ENCODE measurements at regions not wholly inside any gene's neighbourhood (a gene's known extent, or its start where the extent isn't known, plus 50 kb on each side); places are given as distances from the start of the nearest gene placed in this dataset.

DNA sequence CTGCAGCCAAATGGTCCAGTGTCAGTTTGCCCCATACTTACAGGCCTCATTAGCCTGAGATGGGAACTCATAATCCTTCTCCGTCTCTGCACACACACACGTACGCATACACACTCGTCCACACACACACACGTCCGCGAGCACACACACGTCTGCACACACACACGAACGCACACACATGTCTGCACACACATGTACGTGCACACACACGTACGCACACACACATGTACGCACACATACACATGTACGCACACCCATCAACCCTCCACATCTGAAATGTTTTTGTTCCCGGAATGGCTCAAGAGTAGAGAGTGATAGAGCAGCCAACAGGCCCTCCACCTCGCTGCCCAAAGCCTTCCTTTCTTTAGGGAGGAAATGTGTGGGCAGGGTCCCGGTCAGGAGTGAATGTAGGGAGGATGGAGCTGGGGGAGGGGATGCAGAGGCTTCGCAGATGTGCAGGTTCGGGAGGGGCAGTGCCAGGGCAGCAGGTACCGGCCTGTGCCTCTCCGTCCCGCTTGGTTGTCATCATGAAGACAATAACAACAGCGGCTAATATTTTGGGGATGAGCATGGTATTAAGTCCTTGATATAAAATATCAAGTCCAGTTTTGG is 52.7 kb downstream of the PTGR3 start:
- Histone ChIP-seq H3K4me2 (ENCODE audit: unreplicated experiment) (no peak overlapping the region), H4K20me1 (ENCODE audit: insufficient read depth) (no peaks in the 10 kb centered on the region), H3K9ac (no peak overlapping the region), H3K4me3 (no peak overlapping the region), H3K27ac (no peak overlapping the region), H3K79me2 (ENCODE audit: insufficient read depth) (no peaks in the 10 kb centered on the region), H3K36me3 (ENCODE audit: low read depth) (no peaks in the 10 kb centered on the region), H3F3A (ENCODE audit: insufficient read depth) (no peaks in the 10 kb centered on the region), H2AFZ (no peak overlapping the region), H3K9me3 (ENCODE audit: low read depth) (no peaks in the 10 kb centered on the region), H3K27me3 (replicated peaks; ENCODE audit: insufficient read depth) (peaks cover 18% of the 10 kb centered on the region), H3K9me2 (ENCODE audit: insufficient read depth) (no peaks in the 10 kb centered on the region), H3K4me1 (ENCODE audit: insufficient read depth) (no peaks in the 10 kb centered on the region)
- 84 to 86% methylated on average over 24 of the region's 24 CpGs for WGBS, 2 experiments (ENCODE audit: low coverage in 1 of 2, low lambda C conversion rate in 2 of 2, missing lambda C conversion rate in 2 of 2)
- DNase-seq, result no peak
- in situ Hi-C loops (cut with MboI), result no loop called here
- no peak for TF ChIP-seq EZH2 (IDR thresholded peaks at IDR 0.05; ENCODE audit: insufficient read depth, poor library complexity, severe bottlenecking)
- no peak for TF ChIP-seq EZH2phosphoT487 (IDR thresholded peaks at IDR 0.05; ENCODE audit: insufficient read depth, low read depth)

DNA sequence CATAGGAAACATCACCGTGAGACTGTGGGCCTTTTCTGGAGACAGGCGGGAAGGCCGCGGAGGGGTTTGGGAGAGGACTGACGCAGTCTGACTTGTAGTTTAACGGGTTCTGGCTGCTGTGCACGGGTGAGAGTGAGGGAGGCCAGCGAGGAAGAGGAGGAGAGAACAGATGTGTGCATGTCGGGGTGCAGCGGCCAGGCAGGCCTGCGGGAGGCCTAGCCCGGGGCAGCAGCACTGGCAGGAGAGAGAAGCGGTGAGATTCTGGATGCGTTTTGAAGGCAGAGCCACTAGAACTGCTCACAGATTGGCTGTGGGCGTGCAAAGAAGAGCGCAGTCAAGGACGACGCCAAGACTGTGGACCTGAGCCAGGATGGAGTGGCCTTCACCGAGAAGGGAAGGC is 53.9 kb downstream of the PTGR3 start:
- Histone ChIP-seq H4K20me1 (ENCODE audit: insufficient read depth) (no peaks in the 10 kb centered on the region), H3K9ac (no peak overlapping the region), H3K9me2 (ENCODE audit: insufficient read depth) (no peaks in the 10 kb centered on the region), H3K27me3 (replicated peaks; ENCODE audit: insufficient read depth) (peaks cover 5% of the 10 kb centered on the region), H3K27ac (no peak overlapping the region), H3K4me1 (ENCODE audit: insufficient read depth) (no peaks in the 10 kb centered on the region), H2AFZ (no peak overlapping the region), H3K4me2 (ENCODE audit: unreplicated experiment) (no peak overlapping the region), H3K9me3 (ENCODE audit: low read depth) (no peaks in the 10 kb centered on the region), H3K4me3 (no peak overlapping the region), H3K36me3 (ENCODE audit: low read depth) (no peaks in the 10 kb centered on the region), H3K79me2 (ENCODE audit: insufficient read depth) (no peaks in the 10 kb centered on the region), H3F3A (ENCODE audit: insufficient read depth) (no peaks in the 10 kb centered on the region)
- no peak for TF ChIP-seq EZH2phosphoT487 (IDR thresholded peaks at IDR 0.05; ENCODE audit: insufficient read depth, low read depth)
- TF ChIP-seq EZH2 (IDR thresholded peaks at IDR 0.05; ENCODE audit: insufficient read depth, poor library complexity, severe bottlenecking), result no peak
- DNase-seq, result no peak
- in situ Hi-C loops (cut with MboI), result no loop called here
- 74 to 76% methylated on average over 19 of the region's 19 CpGs for WGBS, 2 experiments (ENCODE audit: low coverage in 1 of 2, low lambda C conversion rate in 2 of 2, missing lambda C conversion rate in 2 of 2)

DNA sequence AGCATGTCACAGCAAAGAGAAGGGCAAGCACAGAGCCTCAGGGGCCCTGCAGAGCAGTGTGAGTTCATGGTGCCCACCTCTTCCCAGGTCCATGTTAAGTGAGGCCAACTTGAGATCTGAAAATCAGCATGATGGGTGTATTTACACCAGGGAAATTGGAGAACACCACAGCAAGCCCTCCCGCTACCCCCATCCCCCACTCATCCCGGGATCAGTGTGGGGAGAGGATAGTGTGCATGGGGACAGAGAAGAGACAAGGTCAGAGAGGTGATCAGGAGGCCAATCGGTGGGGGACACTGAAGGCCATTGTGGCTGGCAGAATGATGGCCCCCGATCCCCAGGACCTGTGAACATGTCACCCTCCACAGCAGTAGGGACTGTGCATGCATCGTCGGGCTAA is 54.7 kb downstream of the PTGR3 start:
- H3K36me3 ChIP-seq (ENCODE audit: low read depth), result no peaks in the 10 kb centered on the region
- no peak overlapping the region for H3K4me3 ChIP-seq
- H3K9me2 ChIP-seq (ENCODE audit: insufficient read depth), result no peaks in the 10 kb centered on the region
- H3F3A ChIP-seq (ENCODE audit: insufficient read depth), result no peaks in the 10 kb centered on the region
- H3K4me2 ChIP-seq (ENCODE audit: unreplicated experiment), result no peak overlapping the region
- H3K4me1 ChIP-seq (ENCODE audit: insufficient read depth), result no peaks in the 10 kb centered on the region
- no peak overlapping the region for H2AFZ ChIP-seq
- no peak overlapping the region for H3K27ac ChIP-seq
- H4K20me1 ChIP-seq (ENCODE audit: insufficient read depth), result no peaks in the 10 kb centered on the region
- no peaks in the 10 kb centered on the region for H3K9me3 ChIP-seq (ENCODE audit: low read depth)
- H3K79me2 ChIP-seq (ENCODE audit: insufficient read depth), result no peaks in the 10 kb centered on the region
- TF ChIP-seq EZH2 (IDR thresholded peaks at IDR 0.05; ENCODE audit: insufficient read depth, poor library complexity, severe bottlenecking), result no peak
- TF ChIP-seq EZH2phosphoT487 (IDR thresholded peaks at IDR 0.05; ENCODE audit: insufficient read depth, low read depth), result no peak
- 54% methylated on average over 6 of the region's 6 CpGs for WGBS, 2 experiments (ENCODE audit: low coverage in 1 of 2, low lambda C conversion rate in 2 of 2, missing lambda C conversion rate in 2 of 2)
- H3K9ac ChIP-seq, result no peak overlapping the region
- H3K27me3 ChIP-seq (replicated peaks; ENCODE audit: insufficient read depth), result no peaks in the 10 kb centered on the region; the same call in 1 of the 2 replicates
- in situ Hi-C loops (cut with MboI), result no loop called here
- DNase-seq, result no peak

DNA sequence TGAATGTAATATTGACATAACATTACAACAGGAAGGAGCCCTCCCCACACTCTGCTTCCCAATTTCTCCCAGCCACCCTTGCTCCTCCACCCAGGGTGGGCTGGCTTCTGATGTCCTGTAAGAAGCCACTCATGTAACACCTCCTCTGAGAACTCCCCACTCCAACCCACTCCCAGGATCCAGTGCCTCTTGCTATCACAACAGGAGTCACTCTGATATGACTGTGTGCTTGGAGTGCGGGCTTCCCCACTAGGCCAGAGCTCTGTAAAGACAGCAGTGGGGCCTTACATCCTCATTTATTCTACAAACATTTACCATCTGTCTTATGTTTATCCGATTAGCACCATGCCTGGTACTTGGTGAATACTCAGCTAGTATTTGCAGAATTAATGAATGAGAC is 65.1 kb downstream of the PTGR3 start:
- Histone ChIP-seq H3F3A (ENCODE audit: insufficient read depth) (no peaks in the 10 kb centered on the region), H3K79me2 (ENCODE audit: insufficient read depth) (no peaks in the 10 kb centered on the region), H3K9me2 (ENCODE audit: insufficient read depth) (no peaks in the 10 kb centered on the region), H3K9ac (no peak overlapping the region), H4K20me1 (ENCODE audit: insufficient read depth) (no peaks in the 10 kb centered on the region), H3K9me3 (ENCODE audit: low read depth) (no peaks in the 10 kb centered on the region), H2AFZ (no peak overlapping the region), H3K27ac (no peak overlapping the region), H3K4me3 (no peak overlapping the region), H3K27me3 (replicated peaks; ENCODE audit: insufficient read depth) (0 out of 2 replicates have a peak, but pooled peaks cover 5% of the 10 kb centered on the region), H3K4me2 (ENCODE audit: unreplicated experiment) (no peak overlapping the region), H3K36me3 (ENCODE audit: low read depth) (no peaks in the 10 kb centered on the region), H3K4me1 (ENCODE audit: insufficient read depth) (no peaks in the 10 kb centered on the region)
- 46 to 56% methylated on average over 2 of the region's 2 CpGs for WGBS, 2 experiments (ENCODE audit: low coverage in 1 of 2, low lambda C conversion rate in 2 of 2, missing lambda C conversion rate in 2 of 2)
- no peak for DNase-seq
- TF ChIP-seq EZH2 (IDR thresholded peaks at IDR 0.05; ENCODE audit: insufficient read depth, poor library complexity, severe bottlenecking) (no peak), EZH2phosphoT487 (IDR thresholded peaks at IDR 0.05; ENCODE audit: insufficient read depth, low read depth) (no peak)
- in situ Hi-C loops (cut with MboI), result no loop called here

DNA sequence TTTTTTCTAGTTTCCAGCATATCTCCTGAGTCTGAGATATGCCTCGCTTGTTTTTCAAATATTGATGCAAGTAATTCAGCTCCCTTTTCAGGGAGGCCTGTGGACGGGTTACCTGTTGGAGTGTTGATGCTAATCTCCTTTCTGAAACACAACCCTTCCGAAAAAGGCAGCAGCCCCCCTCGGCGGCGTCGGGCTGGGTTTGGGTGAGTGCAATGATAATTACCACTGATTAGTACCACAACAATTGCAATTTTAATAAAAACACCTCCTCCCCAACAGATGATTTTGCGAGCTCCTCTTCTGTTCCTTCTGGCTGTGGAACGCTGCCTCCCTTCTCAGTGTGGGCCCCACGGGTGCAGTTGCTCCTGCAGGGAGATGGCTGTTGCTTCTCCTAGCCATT is 66.3 kb downstream of the PTGR3 start:
- no peaks in the 10 kb centered on the region for H3F3A ChIP-seq (ENCODE audit: insufficient read depth)
- TF ChIP-seq EZH2 (IDR thresholded peaks at IDR 0.05; ENCODE audit: insufficient read depth, poor library complexity, severe bottlenecking) (no peak), EZH2phosphoT487 (IDR thresholded peaks at IDR 0.05; ENCODE audit: insufficient read depth, low read depth) (no peak)
- H3K27ac ChIP-seq, result no peak overlapping the region
- H3K4me2 ChIP-seq (ENCODE audit: unreplicated experiment), result no peak overlapping the region
- H4K20me1 ChIP-seq (ENCODE audit: insufficient read depth), result no peaks in the 10 kb centered on the region
- no peak for DNase-seq
- no peaks in the 10 kb centered on the region for H3K9me2 ChIP-seq (ENCODE audit: insufficient read depth)
- H2AFZ ChIP-seq, result no peak overlapping the region
- in situ Hi-C loops (cut with MboI), result no loop called here
- no peaks in the 10 kb centered on the region for H3K79me2 ChIP-seq (ENCODE audit: insufficient read depth)
- H3K27me3 ChIP-seq (replicated peaks; ENCODE audit: insufficient read depth), result 0 out of 2 replicates have a peak, but pooled peaks cover 5% of the 10 kb centered on the region
- no peaks in the 10 kb centered on the region for H3K9me3 ChIP-seq (ENCODE audit: low read depth)
- WGBS, 2 experiments (ENCODE audit: low coverage in 1 of 2, low lambda C conversion rate in 2 of 2, missing lambda C conversion rate in 2 of 2), result 63 to 68% methylated on average over 10 of the region's 10 CpGs
- H3K4me1 ChIP-seq (ENCODE audit: insufficient read depth), result no peaks in the 10 kb centered on the region
- no peaks in the 10 kb centered on the region for H3K36me3 ChIP-seq (ENCODE audit: low read depth)
- H3K9ac ChIP-seq, result no peak overlapping the region
- no peak overlapping the region for H3K4me3 ChIP-seq

All from GM23248 (cell line).